CD14-positive monocyte (primary cell): ENCODE measurements at regions not wholly inside any gene's neighbourhood (a gene's known extent, or its start where the extent isn't known, plus 50 kb on each side); places are given as distances from the start of the nearest gene placed in this dataset.

Experiments used
- DNase-seq, 3 donors: peaks; one replicate each; pipeline ENCODE4 v3.0.0-alpha.2; 2011 to 2022
- H2AFZ ChIP-seq: 2 replicates; pipeline ENCODE4 v1.6.0; 2012; ENCODE audit warnings: mild to moderate bottlenecking, low read depth, low read length, inconsistent platforms; ENCODE audit not compliant: insufficient read depth, poor library complexity, severe bottlenecking
- H3K27ac ChIP-seq, 2 donors: 1 replicate in 1 of 2; 2 replicates in 1 of 2; pipeline ENCODE4 v1.5.1; 2012 to 2013; ENCODE audit warnings: low read length in 2 of 2, control low read depth in 1 of 2, inconsistent platforms in 1 of 2, low read depth in 1 of 2, mild to moderate bottlenecking in 1 of 2
- H3K27me3 ChIP-seq, 2 donors: one replicate each; pipeline versions ENCODE4 v1.6.0 to v1.6.1; 2011 to 2013; ENCODE audit warnings: low read length in 2 of 2; ENCODE audit not compliant: control insufficient read depth in 2 of 2, insufficient read depth in 2 of 2
- H3K36me3 ChIP-seq, 2 donors: replicated peaks in 1 of 2; 1 replicate in 1 of 2; 2 replicates in 1 of 2; pipeline versions ENCODE4 v1.5.1 to v1.6.1; 2012 to 2013; ENCODE audit warnings: low read length in 2 of 2, control low read depth in 1 of 2, inconsistent platforms in 1 of 2, mild to moderate bottlenecking in 1 of 2; ENCODE audit not compliant: insufficient read depth in 2 of 2, control insufficient read depth in 1 of 2
- H3K4me1 ChIP-seq, 2 donors: 1 replicate in 1 of 2; 2 replicates in 1 of 2; pipeline versions ENCODE4 v1.5.1 to v1.6.1; 2012 to 2013; ENCODE audit warnings: low read length in 2 of 2, control low read depth in 1 of 2, inconsistent platforms in 1 of 2, mild to moderate bottlenecking in 1 of 2, moderate library complexity in 1 of 2; ENCODE audit not compliant: insufficient read depth in 2 of 2, control insufficient read depth in 1 of 2
- H3K4me2 ChIP-seq: replicated peaks from 2 replicates; pipeline ENCODE3; 2012; ENCODE audit warnings: low read length, moderate library complexity, mild to moderate bottlenecking; ENCODE audit not compliant: poor library complexity, severe bottlenecking; ENCODE audit errors: extremely low read depth
- H3K4me3 ChIP-seq, 3 experiments: fragments of 200-600 bp in 1 of 3; sonication (generic) in 1 of 3; replicated peaks in 1 of 3; 1 replicate in 2 of 3; 2 replicates in 1 of 3; pipeline ENCODE4 v1.5.1; 2011 to 2013; ENCODE audit warnings: low read length in 3 of 3, mild to moderate bottlenecking in 3 of 3, control low read depth in 2 of 3, low read depth in 2 of 3, inconsistent platforms in 1 of 3, moderate library complexity in 1 of 3
- H3K79me2 ChIP-seq: 2 replicates; pipeline ENCODE4 v1.6.0; 2012; ENCODE audit warnings: mild to moderate bottlenecking, control low read depth, inconsistent platforms, low read length, moderate library complexity; ENCODE audit not compliant: insufficient read depth
- H3K9ac ChIP-seq: 2 replicates; pipeline ENCODE4 v1.6.0; 2017; ENCODE audit warnings: low read length, mild to moderate bottlenecking; ENCODE audit not compliant: insufficient read depth, poor library complexity, severe bottlenecking
- H3K9me3 ChIP-seq, 2 donors: replicated peaks in 1 of 2; 1 replicate in 1 of 2; 2 replicates in 1 of 2; pipeline versions ENCODE4 v1.5.1 to v1.6.1; 2012 to 2013; ENCODE audit warnings: low read length in 2 of 2, control low read depth in 1 of 2; ENCODE audit not compliant: control insufficient read depth in 1 of 2, insufficient read depth in 1 of 2
- H4K20me1 ChIP-seq: 2 replicates; pipeline ENCODE4 v1.6.0; 2012; ENCODE audit warnings: mild to moderate bottlenecking, low read length, control low read depth, moderate library complexity; ENCODE audit not compliant: insufficient read depth
- H3K27ac Mint-ChIP-seq, 7 donors: one replicate each; pipeline ENCODE4 v1.8.0; 2020; ENCODE audit warnings: mild to moderate bottlenecking in 7 of 7, mixed read lengths in 7 of 7, moderate library complexity in 6 of 7, inconsistent platforms in 2 of 7
- H3K27me3 Mint-ChIP-seq, 3 donors: one replicate each; pipeline ENCODE4 v1.8.0; 2021 to 2022; ENCODE audit warnings: low read depth in 3 of 3, mild to moderate bottlenecking in 3 of 3, mixed read lengths in 3 of 3, moderate library complexity in 3 of 3, inconsistent platforms in 1 of 3
- H3K36me3 Mint-ChIP-seq, 2 donors: one replicate each; pipeline ENCODE4 v1.8.0; 2020; ENCODE audit warnings: mixed read lengths in 2 of 2, inconsistent platforms in 1 of 2, mild to moderate bottlenecking in 1 of 2
- H3K4me1 Mint-ChIP-seq: one replicate; pipeline ENCODE4 v1.8.0; 2020; ENCODE audit warnings: mild to moderate bottlenecking, mixed read lengths
- H3K4me3 Mint-ChIP-seq, 2 donors: one replicate each; pipeline ENCODE4 v1.8.0; 2020; ENCODE audit warnings: mild to moderate bottlenecking in 2 of 2, mixed read lengths in 2 of 2, moderate library complexity in 1 of 2
- H3K9me3 Mint-ChIP-seq, 7 donors: one replicate each; pipeline ENCODE4 v1.8.0; 2020 to 2022; ENCODE audit warnings: mixed read lengths in 7 of 7, mild to moderate bottlenecking in 6 of 7, moderate library complexity in 6 of 7, inconsistent platforms in 2 of 7
- CTCF ChIP-seq: fragments of 200-600 bp; IDR thresholded peaks from one replicate; pipeline ENCODE4 v1.8.0; 2022; ENCODE audit warnings: antibody characterized with exemption, mild to moderate bottlenecking
- WGBS: methylation state at CpG from one replicate; pipeline ENCODE4 v1.1.5; 2013; ENCODE audit warnings: missing lambda C conversion rate; ENCODE audit not compliant: insufficient coverage; 5-methylcytosine and 5-hydroxymethylcytosine counted together
- intact Hi-C, 2 donors: fragments of 100-400 bp; cut with micrococcal nuclease; formaldehyde crosslinking; loops; one replicate each; pipeline versions ENCODE4 v1.15.0 to v1.15.1; 2023

GRCh38 chr2:150812066-150812465, 324.6 kb upstream of the RND3 start:
- Histone ChIP-seq H3K9me3 (no peaks in the 10 kb centered on the region), H3K27ac (no peak overlapping the region), H3K9ac (no peak overlapping the region), H4K20me1 (no peaks in the 10 kb centered on the region), H3K79me2 (no peaks in the 10 kb centered on the region), H3K27me3 (no peaks in the 10 kb centered on the region), H3K4me2 (no peak overlapping the region), H3K4me1 (no peaks in the 10 kb centered on the region), H2AFZ (no peak overlapping the region), H3K4me3 (no peak overlapping the region), H3K36me3 (no peaks in the 10 kb centered on the region)
- H3K4me1 Mint-ChIP-seq: peaks cover 4% of the 10 kb centered on the region
- no peak for DNase-seq
- no peak overlapping the region for H3K4me3 Mint-ChIP-seq
- intact Hi-C loops: no loop called here
- no peaks in the 10 kb centered on the region for H3K27me3 Mint-ChIP-seq
- H3K36me3 Mint-ChIP-seq: no peaks in the 10 kb centered on the region
- TF ChIP-seq CTCF: no peak
- peaks cover 0 to 2% (median 0%) of the 10 kb centered on the region in 7 donors for H3K9me3 Mint-ChIP-seq
- no peak overlapping the region for H3K27ac Mint-ChIP-seq
- 90% methylated on average over 2 of the region's 3 CpGs for WGBS

DNA sequence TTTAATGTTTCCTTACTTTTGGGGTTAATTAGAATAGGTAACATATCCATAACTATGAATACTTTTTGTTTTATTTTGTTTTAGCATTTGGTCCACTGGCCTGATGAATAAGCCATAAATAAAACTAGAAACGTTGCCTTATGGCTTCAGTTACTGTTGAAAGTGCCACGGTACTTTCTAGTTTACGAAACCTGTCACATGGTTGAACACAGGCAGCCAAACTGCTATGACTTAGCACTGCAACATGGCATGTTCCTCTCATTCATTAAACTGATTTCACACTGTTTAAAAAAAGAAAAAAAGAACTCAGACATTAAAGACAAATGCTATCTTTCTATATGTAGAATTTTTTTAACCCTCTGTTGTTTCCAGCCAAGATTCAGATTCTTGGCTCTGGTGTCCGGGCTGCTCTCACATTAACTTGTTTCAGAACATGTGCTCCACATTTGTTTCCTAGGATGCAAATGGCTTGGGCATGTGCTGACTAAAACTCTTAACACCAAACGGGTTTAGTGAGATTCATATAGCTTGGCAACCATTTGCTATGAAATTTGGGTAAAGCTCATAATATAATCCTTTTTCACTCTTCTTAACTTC, 323.9 kb upstream of the RND3 start:
- no peaks in the 10 kb centered on the region for H4K20me1 ChIP-seq
- intact Hi-C loops: no loop called here
- H3K4me2 ChIP-seq: no peak overlapping the region
- Mint-ChIP-seq H3K27ac (no peak overlapping the region), H3K4me1 (peaks cover 4% of the 10 kb centered on the region), H3K4me3 (no peak overlapping the region), H3K27me3 (no peaks in the 10 kb centered on the region), H3K36me3 (no peaks in the 10 kb centered on the region), H3K9me3 (peaks cover 0 to under 1% (median 0%) of the 10 kb centered on the region in 7 donors)
- H3K9ac ChIP-seq: no peak overlapping the region
- H3K9me3 ChIP-seq: no peaks in the 10 kb centered on the region
- WGBS: 0% methylated on average over 2 of the region's 5 CpGs
- no peaks in the 10 kb centered on the region for H3K27me3 ChIP-seq
- H3K36me3 ChIP-seq: no peaks in the 10 kb centered on the region
- H3K4me1 ChIP-seq: no peaks in the 10 kb centered on the region
- no peak overlapping the region for H3K4me3 ChIP-seq
- H3K27ac ChIP-seq: no peak overlapping the region
- H2AFZ ChIP-seq: no peak overlapping the region
- TF ChIP-seq CTCF: no peak
- no peak for DNase-seq
- no peaks in the 10 kb centered on the region for H3K79me2 ChIP-seq
